ENCODE measurements at regions not wholly inside any gene's neighbourhood (a gene's known extent, or its start where the extent isn't known, plus 50 kb on each side); places are given as distances from the start of the nearest gene placed in this dataset.
A peak's percentile ranks its signal among the peaks of the same experiment; 100 is the strongest.

GRCh38 chr1:8136766-8137165 lies 110.7 kb upstream of the ERRFI1 start (continued):
- TF ChIP-seq ARNTL (CRISPR knock-in tag; IDR thresholded peaks at IDR 0.05; ENCODE audit: borderline replicate concordance, low read depth): no peak

- TF ChIP-seq SNAI2 (CRISPR knock-in tag; IDR thresholded peaks at IDR 0.05) (no peak), TOX (CRISPR knock-in tag; IDR thresholded peaks at IDR 0.05; ENCODE audit: borderline replicate concordance) (no peak), ZNF8 (CRISPR knock-in tag; IDR thresholded peaks at IDR 0.05) (no peak), BACH2 (CRISPR knock-in tag; IDR thresholded peaks at IDR 0.05; ENCODE audit: borderline replicate concordance) (no peak), ARNTL (CRISPR knock-in tag; IDR thresholded peaks at IDR 0.05; ENCODE audit: borderline replicate concordance, low read depth) (no peak), OSR1 (CRISPR knock-in tag; IDR thresholded peaks at IDR 0.05) (no peak), PPARA (CRISPR knock-in tag; IDR thresholded peaks at IDR 0.05; ENCODE audit: borderline replicate concordance) (no peak), TSHZ2 (CRISPR knock-in tag; IDR thresholded peaks at IDR 0.05) (no peak), ESRRG (CRISPR knock-in tag; IDR thresholded peaks at IDR 0.05) (no peak), TCF4 (CRISPR knock-in tag; IDR thresholded peaks at IDR 0.05; ENCODE audit: borderline replicate concordance) (no peak), ZNF565 (CRISPR knock-in tag; conservative IDR thresholded peaks at IDR 0.05; ENCODE audit: low read depth) (no peak), CREB5 (CRISPR knock-in tag; IDR thresholded peaks at IDR 0.05; ENCODE audit: low read depth) (no peak), CSDC2 (CRISPR knock-in tag; IDR thresholded peaks at IDR 0.05) (no peak), POU6F1 (CRISPR knock-in tag; IDR thresholded peaks at IDR 0.05; ENCODE audit: borderline replicate concordance, low read depth) (no peak), ZFP30 (CRISPR knock-in tag; IDR thresholded peaks at IDR 0.05) (no peak), ISL1 (CRISPR knock-in tag; IDR thresholded peaks at IDR 0.05) (no peak), RARB (CRISPR knock-in tag; IDR thresholded peaks at IDR 0.05) (no peak)
- ATAC-seq: no peak
Measured at GRCh38 chr1:8135250-8135649, 109.1 kb upstream of the ERRFI1 start.

DNA sequence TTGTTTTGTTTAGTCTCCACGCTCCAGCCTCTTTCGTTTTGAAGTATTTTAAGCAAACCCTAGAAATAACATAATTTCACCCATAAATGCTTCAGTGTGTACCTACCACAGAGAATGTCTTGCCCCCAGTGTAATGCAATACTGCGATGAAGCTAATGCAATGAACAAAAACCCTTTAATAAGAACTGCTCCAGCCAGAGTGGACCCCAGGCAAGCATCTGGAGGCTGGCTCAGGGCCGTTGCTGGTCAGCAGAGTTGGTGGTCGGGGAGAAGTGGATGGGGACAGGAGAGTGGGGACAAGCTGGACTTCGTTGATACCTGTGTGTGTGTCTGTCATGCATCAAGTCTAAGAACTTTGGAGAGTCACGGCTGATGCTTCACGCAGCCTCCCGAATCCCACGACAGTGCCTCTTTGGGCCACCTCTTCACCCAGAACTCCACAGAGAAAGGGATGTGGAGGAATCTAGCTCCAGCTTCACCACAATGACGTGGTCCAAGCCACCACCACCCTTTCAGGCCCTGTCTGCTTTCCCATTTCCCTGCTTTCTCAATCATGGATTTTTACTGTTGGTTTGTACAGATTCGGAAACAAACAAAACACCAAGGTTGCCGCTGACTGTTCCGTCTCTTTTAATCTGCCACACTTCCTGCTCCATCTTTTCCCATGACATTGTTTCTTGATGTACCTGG lies 108.6 kb upstream of the ERRFI1 start:
- no peak for ATAC-seq
- no peak for TF ChIP-seq ESRRG (CRISPR knock-in tag; IDR thresholded peaks at IDR 0.05)
- TF ChIP-seq CREB5 (CRISPR knock-in tag; IDR thresholded peaks at IDR 0.05; ENCODE audit: low read depth): no peak

DNA sequence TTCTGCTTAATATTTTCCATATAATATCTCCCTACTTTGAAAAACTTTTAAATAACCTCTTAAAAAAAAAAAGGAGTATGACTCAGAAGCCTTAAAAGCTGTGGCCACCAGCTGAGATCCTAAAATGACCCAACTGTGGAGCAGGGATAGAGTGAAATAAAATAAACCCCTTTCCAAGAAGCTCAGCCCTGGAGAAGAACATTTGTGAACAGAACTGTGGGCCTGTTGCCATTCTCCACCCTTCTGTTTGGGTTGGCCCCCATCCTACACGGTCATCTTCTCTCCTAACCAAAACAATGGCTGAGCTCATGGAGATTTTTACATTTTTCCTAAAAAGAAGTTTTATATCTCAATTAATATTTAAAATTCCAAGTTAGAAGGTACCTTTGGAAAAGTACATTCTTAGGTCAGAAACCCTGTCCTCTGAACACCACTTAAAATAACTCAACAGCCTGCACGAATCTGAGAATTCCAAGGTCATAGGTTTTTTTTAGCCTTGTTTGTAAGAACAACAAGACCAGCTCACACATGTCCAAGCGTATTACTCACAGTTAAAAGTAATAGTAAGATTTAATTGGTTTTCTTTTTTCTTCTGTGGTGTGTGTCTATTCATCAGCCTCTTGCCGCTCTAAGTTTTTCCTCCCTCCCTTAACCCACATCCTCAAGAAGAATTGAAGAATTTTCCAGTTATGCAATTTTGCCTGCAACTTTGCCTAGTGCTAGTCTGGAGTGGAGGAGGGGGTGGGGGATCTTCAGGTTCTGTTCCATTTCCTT lies 107.7 kb upstream of the ERRFI1 start:
- peak; percentile 53 for ATAC-seq
- TF ChIP-seq ISL1 (CRISPR knock-in tag; IDR thresholded peaks at IDR 0.05): peak; percentile 14; the same call in 1 of the 2 replicates
- TF ChIP-seq BACH2 (CRISPR knock-in tag; IDR thresholded peaks at IDR 0.05; ENCODE audit: borderline replicate concordance): no peak

- ATAC-seq: peak; percentile 29; the same call in 2 of the 3 replicates
Measured at GRCh38 chr1:8133190-8133589, 107.1 kb upstream of the ERRFI1 start.

More at GRCh38 chr1:8133190-8133589, 107.1 kb upstream of the ERRFI1 start:
- no peak for TF ChIP-seq CSRNP3 (CRISPR knock-in tag; IDR thresholded peaks at IDR 0.05)
- TF ChIP-seq PPARA (CRISPR knock-in tag; IDR thresholded peaks at IDR 0.05; ENCODE audit: borderline replicate concordance): no peak
- no peak for TF ChIP-seq SNAI2 (CRISPR knock-in tag; IDR thresholded peaks at IDR 0.05)
- TF ChIP-seq ZFP3 (CRISPR knock-in tag; IDR thresholded peaks at IDR 0.05): no peak
- TF ChIP-seq BACH2 (CRISPR knock-in tag; IDR thresholded peaks at IDR 0.05; ENCODE audit: borderline replicate concordance): no peak
- no peak for TF ChIP-seq PATZ1 (CRISPR knock-in tag; IDR thresholded peaks at IDR 0.05; ENCODE audit: borderline replicate concordance)
- TF ChIP-seq ESRRG (CRISPR knock-in tag; IDR thresholded peaks at IDR 0.05): no peak
- TF ChIP-seq CREB5 (CRISPR knock-in tag; IDR thresholded peaks at IDR 0.05; ENCODE audit: low read depth): no peak
- TF ChIP-seq ZC3H10 (CRISPR knock-in tag; IDR thresholded peaks at IDR 0.05): no peak
- TF ChIP-seq OSR1 (CRISPR knock-in tag; IDR thresholded peaks at IDR 0.05): no peak

Data from SK-N-SH treated with all-trans-retinoic acid at 6 μM for 48 hours (cell line).